AG09309 (cell line): ENCODE measurements at regions not wholly inside any gene's neighbourhood (a gene's known extent, or its start where the extent isn't known, plus 50 kb on each side); places are given as distances from the start of the nearest gene placed in this dataset.
A peak's percentile ranks its signal among the peaks of the same experiment; 100 is the strongest.
"Not testable (repeated sequence)": the region's sequence is repeated elsewhere in the genome, so short reads cannot be mapped to it uniquely, and the experiment has no call there.

Experiments
- DNase-seq: peaks from one replicate; pipeline ENCODE4 v3.0.0-alpha.2; 2010; ENCODE audit warnings: low read depth
- H3K4me3 ChIP-seq: 2 replicates; pipeline ENCODE4 v1.5.1; 2011; ENCODE audit warnings: mild to moderate bottlenecking, low read depth, low read length, moderate library complexity; ENCODE audit not compliant: control insufficient read depth
- CTCF ChIP-seq: IDR thresholded peaks from 2 replicates; pipeline ENCODE4 v1.5.1; 2011; ENCODE audit warnings: mild to moderate bottlenecking, low read depth, low read length, inconsistent platforms; ENCODE audit not compliant: insufficient read depth, control insufficient read depth; ENCODE audit errors: missing control alignments

GRCh38 chr1:94661431-94661932, 119.9 kb upstream of the F3 start:
- no peak for TF ChIP-seq CTCF
- no peak overlapping the region for H3K4me3 ChIP-seq
- DNase-seq, result no peak

GRCh38 chr1:94660994-94661393, 119.4 kb upstream of the F3 start:
- H3K4me3 ChIP-seq, result no peak overlapping the region
- no peak for TF ChIP-seq CTCF
- no peak for DNase-seq

- H3K4me3 ChIP-seq, result no peak overlapping the region
- no peak for TF ChIP-seq CTCF
- no peak for DNase-seq
These were observed 118.7 kb upstream of the F3 start for GRCh38 chr1:94660258-94660657.

GRCh38 chr1:94659202-94659601, 117.6 kb upstream of the F3 start:
- not testable (repeated sequence) for DNase-seq, H3K4me3 ChIP-seq

- peak; percentile 7 for DNase-seq
- no peak for TF ChIP-seq CTCF
These were observed 116.7 kb upstream of the F3 start for GRCh38 chr1:94658221-94658620.

GRCh38 chr1:94657776-94658175, 116.2 kb upstream of the F3 start:
- DNase-seq, H3K4me3 ChIP-seq: not testable (repeated sequence)

More at GRCh38 chr1:94658221-94658620, 116.7 kb upstream of the F3 start:
- no peak overlapping the region for H3K4me3 ChIP-seq

GRCh38 chr1:94656967-94657366, 115.4 kb upstream of the F3 start:
- H3K4me3 ChIP-seq, result no peak overlapping the region
- no peak for DNase-seq
- no peak for TF ChIP-seq CTCF

- DNase-seq, result no peak
- no peak overlapping the region for H3K4me3 ChIP-seq
- TF ChIP-seq CTCF, result no peak
These were observed 113.4 kb upstream of the F3 start for GRCh38 chr1:94654919-94655318.
